HEK293T (cell line): ENCODE measurements at regions not wholly inside any gene's neighbourhood (a gene's known extent, or its start where the extent isn't known, plus 50 kb on each side); places are given as distances from the start of the nearest gene placed in this dataset.
"Not testable (repeated sequence)": the region's sequence is repeated elsewhere in the genome, so short reads cannot be mapped to it uniquely, and the experiment has no call there.

ENCODE experiments used
- CTCF ChIA-PET: fragments of 350-600 bp; formaldehyde crosslinking; extraction: SDS; loops from one replicate; lab custom pipeline; 2021; ENCODE audit warnings: antibody characterized with exemption, inconsistent platforms; lab: Yijun Ruan, JAX
- POLR2A ChIA-PET: fragments of 350-600 bp; formaldehyde crosslinking; extraction: SDS; loops from one replicate; lab custom pipeline; 2020; ENCODE audit warnings: antibody characterized with exemption, inconsistent platforms; lab: Yijun Ruan, JAX
- DNase-seq: peaks from one replicate; pipeline ENCODE4 v3.0.0; 2012; ENCODE audit warnings: mixed read lengths; ENCODE audit errors: extremely low spot score
- ARNT ChIP-seq: fragments of 450-650 bp; IDR thresholded peaks from 2 replicates; pipeline ENCODE4 v1.6.1; 2017; ENCODE audit warnings: mild to moderate bottlenecking
- BHLHE40 ChIP-seq: fragments of 450-650 bp; IDR thresholded peaks from 2 replicates; pipeline ENCODE4 v1.6.1; 2016; ENCODE audit warnings: mild to moderate bottlenecking, moderate library complexity, borderline replicate concordance
- CTBP1 ChIP-seq: fragments of 450-650 bp; IDR thresholded peaks from 2 replicates; pipeline ENCODE4 v1.6.1; 2016; ENCODE audit warnings: borderline replicate concordance
- ELF4 ChIP-seq: fragments of 450-650 bp; IDR thresholded peaks from 2 replicates; pipeline ENCODE4 v1.6.1; 2017; ENCODE audit warnings: antibody characterized with exemption
- FOXA1 ChIP-seq: fragments of 450-650 bp; IDR thresholded peaks from 2 replicates; pipeline ENCODE4 v1.6.1; 2016; ENCODE audit warnings: mild to moderate bottlenecking
- FOXK2 ChIP-seq: fragments of 450-650 bp; IDR thresholded peaks from 2 replicates; pipeline ENCODE4 v1.6.1; 2016; ENCODE audit warnings: mild to moderate bottlenecking
- FOXM1 ChIP-seq: fragments of 450-650 bp; IDR thresholded peaks from 2 replicates; pipeline ENCODE4 v1.6.1; 2017; ENCODE audit warnings: mild to moderate bottlenecking, borderline replicate concordance
- HDGF ChIP-seq: fragments of 450-650 bp; IDR thresholded peaks from 2 replicates; pipeline ENCODE4 v1.6.1; 2017; ENCODE audit warnings: antibody characterized with exemption, borderline replicate concordance
- L3MBTL2 ChIP-seq: fragments of 450-650 bp; conservative IDR thresholded peaks from 2 replicates; pipeline ENCODE4 v1.6.1; 2016; ENCODE audit warnings: mild to moderate bottlenecking
- LEF1 ChIP-seq: fragments of 450-650 bp; IDR thresholded peaks from 2 replicates; pipeline ENCODE4 v1.6.1; 2017; ENCODE audit warnings: mild to moderate bottlenecking, borderline replicate concordance
- NFRKB ChIP-seq: fragments of 450-650 bp; IDR thresholded peaks from 2 replicates; pipeline ENCODE4 v1.6.1; 2016; ENCODE audit warnings: mild to moderate bottlenecking, moderate library complexity
- SP1 ChIP-seq: fragments of 450-650 bp; IDR thresholded peaks from 2 replicates; pipeline ENCODE4 v1.6.1; 2017
- SUZ12 ChIP-seq: fragments of 450-650 bp; IDR thresholded peaks from 2 replicates; pipeline ENCODE4 v1.6.1; 2016; ENCODE audit warnings: mild to moderate bottlenecking
- TARDBP ChIP-seq: fragments of 450-650 bp; IDR thresholded peaks from 2 replicates; pipeline ENCODE4 v1.6.1; 2016
- ZNF384 ChIP-seq: fragments of 450-650 bp; IDR thresholded peaks from 2 replicates; pipeline ENCODE4 v1.6.1; 2016
- TF ChIP-seq, protein P1 (sequence below): fragments of 450-650 bp; IDR thresholded peaks from 2 replicates; pipeline ENCODE4 v1.6.1; 2016

- TF ChIP-seq FOXA1, result no peak
- TF ChIP-seq BHLHE40, result no peak
- TF ChIP-seq ARNT, result no peak
- no peak for TF ChIP-seq TARDBP
- TF ChIP-seq, protein P1, sequence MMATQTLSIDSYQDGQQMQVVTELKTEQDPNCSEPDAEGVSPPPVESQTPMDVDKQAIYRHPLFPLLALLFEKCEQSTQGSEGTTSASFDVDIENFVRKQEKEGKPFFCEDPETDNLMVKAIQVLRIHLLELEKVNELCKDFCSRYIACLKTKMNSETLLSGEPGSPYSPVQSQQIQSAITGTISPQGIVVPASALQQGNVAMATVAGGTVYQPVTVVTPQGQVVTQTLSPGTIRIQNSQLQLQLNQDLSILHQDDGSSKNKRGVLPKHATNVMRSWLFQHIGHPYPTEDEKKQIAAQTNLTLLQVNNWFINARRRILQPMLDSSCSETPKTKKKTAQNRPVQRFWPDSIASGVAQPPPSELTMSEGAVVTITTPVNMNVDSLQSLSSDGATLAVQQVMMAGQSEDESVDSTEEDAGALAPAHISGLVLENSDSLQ, result no peak
- TF ChIP-seq SUZ12, result no peak
- TF ChIP-seq L3MBTL2, result no peak
- TF ChIP-seq NFRKB, result no peak
- TF ChIP-seq ZNF384, result no peak
- TF ChIP-seq CTBP1, result no peak
- no peak for TF ChIP-seq SP1
- TF ChIP-seq FOXM1, result no peak
- no peak for TF ChIP-seq LEF1
- no peak for TF ChIP-seq FOXK2
- no peak for TF ChIP-seq ELF4
- POLR2A ChIA-PET, result no interaction called here
- CTCF ChIA-PET, result no interaction called here
- DNase-seq, result no peak
These were observed 125.1 kb upstream of the CLINT1 start for GRCh38 chr5:157983906-157984551.

- ChIA-PET CTCF (no interaction called here), POLR2A (no interaction called here)
- TF ChIP-seq ARNT (no peak), FOXM1 (no peak), HDGF (no peak), BHLHE40 (no peak), CTBP1 (no peak), SP1 (no peak), LEF1 (no peak), TARDBP (no peak), FOXA1 (no peak), ZNF384 (no peak), NFRKB (no peak)
- TF ChIP-seq, protein P1, result no peak
- no peak for DNase-seq
These were observed 119.1 kb upstream of the CLINT1 start for GRCh38 chr5:157978061-157978460.

DNA sequence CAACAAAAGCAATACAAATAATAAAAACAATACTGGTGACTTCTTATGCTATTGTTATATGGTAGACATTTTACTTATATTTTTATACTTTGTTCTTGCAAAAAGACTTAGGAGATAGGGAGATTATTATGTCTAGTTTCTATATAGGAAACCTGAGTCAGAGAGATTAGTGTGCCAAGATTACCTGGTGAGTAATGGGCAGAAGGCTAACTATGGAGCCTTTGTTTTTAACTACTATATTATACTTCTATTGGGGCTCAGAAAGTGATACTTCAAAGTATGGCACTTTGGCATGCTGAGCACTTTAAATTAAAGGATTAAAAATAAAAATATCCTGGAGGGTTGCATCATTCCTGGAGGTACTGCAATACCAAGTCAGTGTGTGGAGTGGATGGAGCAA, 117.5 kb upstream of the CLINT1 start:
- no peak for DNase-seq
- TF ChIP-seq SUZ12 (no peak), FOXM1 (no peak), ZNF384 (no peak), FOXA1 (no peak), BHLHE40 (no peak), NFRKB (no peak)
- POLR2A ChIA-PET, result interaction anchor here (1.4 kb wide), 1 partner anchor 18 kb away, joined by 3 read pairs; no protein-coding TSS in a partner anchor
- CTCF ChIA-PET, result no interaction called here

GRCh38 chr5:157972579-157972978, 113.6 kb upstream of the CLINT1 start:
- DNase-seq, result no peak
- POLR2A ChIA-PET, result interaction anchor here (0.6 kb wide), 1 partner anchor 17 kb away, joined by 3 read pairs; no protein-coding TSS in a partner anchor
- TF ChIP-seq CTBP1 (no peak), NFRKB (no peak), BHLHE40 (no peak), TARDBP (no peak), FOXA1 (no peak), L3MBTL2 (no peak), ARNT (no peak), LEF1 (no peak), SUZ12 (no peak), HDGF (no peak), ELF4 (no peak), ZNF384 (no peak), FOXK2 (no peak), FOXM1 (no peak), SP1 (no peak)
- TF ChIP-seq, protein P1, result no peak
- CTCF ChIA-PET, result interaction anchor here (0.6 to 1.9 kb wide), 2 partner anchors 24 to 65 kb away, joined by 5 to 14 read pairs; no protein-coding TSS in a partner anchor

DNA sequence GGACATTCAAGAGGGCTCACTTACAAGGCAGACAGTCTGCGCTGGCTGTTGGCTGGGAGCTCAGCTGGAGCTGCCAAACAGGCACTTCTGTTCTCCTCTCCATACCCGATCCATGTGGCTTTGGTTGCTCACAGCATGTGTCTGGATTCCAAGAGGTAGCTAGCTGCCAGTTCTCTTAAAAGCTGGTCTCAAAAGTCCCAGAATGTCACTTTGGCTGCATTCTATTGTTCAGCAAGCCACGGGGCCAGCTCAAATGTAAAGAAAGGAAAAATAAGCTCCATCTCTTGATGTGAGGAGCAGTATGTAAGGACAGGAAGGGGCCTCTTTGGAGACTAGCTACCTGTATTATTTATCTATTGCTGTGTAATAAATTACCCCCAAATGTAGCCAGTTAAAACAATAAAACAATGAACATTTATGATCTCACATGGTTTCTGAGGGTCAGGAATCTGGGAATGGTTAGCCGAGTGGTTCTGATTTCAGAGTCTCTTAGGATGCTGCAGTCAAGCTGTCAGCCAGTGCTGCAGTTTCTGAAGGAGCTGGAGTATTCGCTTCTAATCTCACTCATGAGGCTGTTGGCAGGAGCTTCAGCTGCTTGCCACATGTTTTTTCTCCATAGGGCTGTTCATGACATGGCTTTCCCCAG, 112.7 kb upstream of the CLINT1 start:
- ChIA-PET POLR2A (interaction anchor here (0.6 kb wide), 1 partner anchor 18 kb away, joined by 3 read pairs; no protein-coding TSS in a partner anchor), CTCF (interaction anchor here (0.6 to 1.9 kb wide), 4 partner anchors 19 to 65 kb away, joined by 3 to 14 read pairs (median 5); no protein-coding TSS in a partner anchor)
- DNase-seq, result peak; percentile 13
- no peak for TF ChIP-seq TARDBP

DNA sequence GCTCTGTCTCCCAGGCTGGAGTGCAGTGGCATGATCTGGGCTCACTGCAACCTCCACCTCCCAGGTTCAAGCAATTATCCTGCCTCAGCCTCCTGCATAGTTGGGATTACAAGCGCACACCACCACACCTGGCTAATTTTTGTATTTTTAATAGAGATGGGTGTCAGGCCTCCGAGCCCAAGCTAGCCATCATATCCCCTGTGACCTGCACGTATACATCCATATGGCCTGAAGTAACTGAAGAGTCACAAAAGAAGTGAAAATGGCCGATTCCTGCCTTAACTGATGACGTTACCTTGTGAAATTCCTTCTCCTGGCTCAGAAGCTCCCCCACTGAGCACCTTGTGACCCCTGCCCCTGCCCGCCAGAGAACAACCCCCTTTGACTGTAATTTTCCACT, 109.6 kb upstream of the CLINT1 start:
- POLR2A ChIA-PET, CTCF ChIA-PET, DNase-seq: not testable (repeated sequence)

DNA sequence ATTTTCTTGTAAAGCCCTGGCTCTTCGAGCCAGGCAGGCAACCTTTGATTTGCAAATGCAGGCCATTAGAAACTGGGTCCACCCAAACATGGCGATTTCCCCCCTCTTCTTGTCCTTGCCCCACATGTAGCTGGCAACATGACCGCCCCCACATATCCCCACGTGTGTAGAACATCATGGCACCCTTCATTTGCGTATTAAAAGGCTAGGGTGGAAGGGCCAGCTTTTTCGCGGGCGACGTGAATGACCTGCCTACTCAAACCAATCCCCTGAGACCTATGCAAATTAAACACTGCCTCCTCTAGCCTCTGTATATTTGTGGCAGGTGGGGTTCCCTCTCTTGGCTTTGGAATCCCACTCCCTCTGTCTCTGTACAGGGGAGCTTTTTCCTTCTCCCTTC, 107.0 kb upstream of the CLINT1 start:
- no peak for TF ChIP-seq L3MBTL2
- TF ChIP-seq HDGF, result no peak
- TF ChIP-seq NFRKB, result no peak
- TF ChIP-seq BHLHE40, result no peak
- TF ChIP-seq FOXK2, result no peak
- no peak for TF ChIP-seq CTBP1
- POLR2A ChIA-PET, result no interaction called here
- DNase-seq, result no peak
- CTCF ChIA-PET, result no interaction called here
